H9 (cell line): ENCODE measurements at regions not wholly inside any gene's neighbourhood (a gene's known extent, or its start where the extent isn't known, plus 50 kb on each side); places are given as distances from the start of the nearest gene placed in this dataset.
A peak's percentile ranks its signal among the peaks of the same experiment; 100 is the strongest.

ENCODE experiments used
- DNase-seq: peaks from one replicate; pipeline ENCODE4 v3.0.0-alpha.2; 2017
- H2AFZ ChIP-seq: one replicate; pipeline ENCODE4 v1.6.1; 2013; ENCODE audit warnings: mild to moderate bottlenecking, low read length, control low read depth, moderate library complexity
- H2AK5ac ChIP-seq: 2 replicates; pipeline ENCODE4 v1.6.1; 2013; ENCODE audit warnings: low read length, control low read depth, mixed read lengths; ENCODE audit not compliant: insufficient read length
- H2BK120ac ChIP-seq: one replicate; pipeline ENCODE4 v1.6.1; 2013; ENCODE audit warnings: low read depth, mild to moderate bottlenecking, low read length, control low read depth, inconsistent platforms; ENCODE audit not compliant: poor library complexity, severe bottlenecking
- H2BK12ac ChIP-seq: 2 replicates; pipeline ENCODE4 v1.6.1; 2013; ENCODE audit warnings: low read length, control low read depth, mixed read lengths, low read depth; ENCODE audit not compliant: insufficient read length
- H2BK15ac ChIP-seq: 2 replicates; pipeline ENCODE4 v1.6.1; 2013; ENCODE audit warnings: low read depth, low read length, control low read depth
- H2BK20ac ChIP-seq: one replicate; pipeline ENCODE4 v1.6.1; 2013; ENCODE audit warnings: low read depth, mild to moderate bottlenecking, low read length, control low read depth, inconsistent platforms; ENCODE audit not compliant: poor library complexity, severe bottlenecking
- H2BK5ac ChIP-seq: 2 replicates; pipeline ENCODE4 v1.6.1; 2013; ENCODE audit warnings: low read length, control low read depth, mixed read lengths; ENCODE audit not compliant: insufficient read length
- H3K14ac ChIP-seq: 2 replicates; pipeline ENCODE4 v1.6.1; 2013; ENCODE audit warnings: low read length, control low read depth; ENCODE audit not compliant: insufficient read depth
- H3K18ac ChIP-seq: 2 replicates; pipeline ENCODE4 v1.6.1; 2013; ENCODE audit warnings: low read depth, mild to moderate bottlenecking, mixed read lengths, low read length, control low read depth; ENCODE audit not compliant: insufficient read length
- H3K23ac ChIP-seq: 2 replicates; pipeline ENCODE4 v1.6.1; 2013; ENCODE audit warnings: low read length, control low read depth, mixed read lengths, low read depth; ENCODE audit not compliant: insufficient read length
- H3K23me2 ChIP-seq: 2 replicates; pipeline ENCODE4 v1.6.1; 2013; ENCODE audit warnings: low read depth, mild to moderate bottlenecking, mixed read lengths, low read length, control low read depth; ENCODE audit not compliant: insufficient read length, poor library complexity, severe bottlenecking
- H3K27ac ChIP-seq: 2 replicates; pipeline ENCODE4 v1.5.1; 2013; ENCODE audit warnings: low read length, control low read depth, mixed read lengths, low read depth; ENCODE audit not compliant: insufficient read length
- H3K27me3 ChIP-seq: 2 replicates; pipeline ENCODE4 v1.6.1; 2013; ENCODE audit warnings: low read length, control low read depth, inconsistent platforms; ENCODE audit not compliant: insufficient read depth
- H3K4ac ChIP-seq: 2 replicates; pipeline ENCODE4 v1.6.1; 2013; ENCODE audit warnings: low read depth, mild to moderate bottlenecking, control low read depth, inconsistent platforms, low read length, moderate library complexity
- H3K4me1 ChIP-seq: 2 replicates; pipeline ENCODE4 v1.6.1; 2013; ENCODE audit warnings: low read length, control low read depth, inconsistent platforms; ENCODE audit not compliant: insufficient read depth
- H3K4me2 ChIP-seq: 2 replicates; pipeline ENCODE4 v1.6.1; 2013; ENCODE audit warnings: low read length, control low read depth, mixed read lengths; ENCODE audit not compliant: insufficient read length, insufficient read depth
- H3K56ac ChIP-seq: 2 replicates; pipeline ENCODE4 v1.6.1; 2013; ENCODE audit warnings: low read depth, mild to moderate bottlenecking, mixed read lengths, low read length, control low read depth; ENCODE audit not compliant: insufficient read length
- H3K79me1 ChIP-seq: 2 replicates; pipeline ENCODE4 v1.6.1; 2013; ENCODE audit warnings: low read depth, mild to moderate bottlenecking, moderate library complexity, low read length, control low read depth, inconsistent platforms; ENCODE audit not compliant: insufficient read depth, poor library complexity, severe bottlenecking
- H3K79me2 ChIP-seq: 2 replicates; pipeline ENCODE4 v1.6.1; 2013; ENCODE audit warnings: low read length, control low read depth, inconsistent platforms; ENCODE audit not compliant: insufficient read depth
- H3K9ac ChIP-seq: 2 replicates; pipeline ENCODE4 v1.6.1; 2013; ENCODE audit warnings: low read length, control low read depth, mixed read lengths; ENCODE audit not compliant: insufficient read length; ENCODE audit errors: extremely low read depth
- H3K9me3 ChIP-seq: one replicate; pipeline ENCODE4 v1.6.1; 2013; ENCODE audit warnings: low read depth, low read length, inconsistent platforms; ENCODE audit not compliant: control insufficient read depth
- H3T11ph ChIP-seq: one replicate; pipeline ENCODE4 v1.6.1; 2013; ENCODE audit warnings: mild to moderate bottlenecking, low read length, control low read depth, inconsistent platforms
- H4K20me1 ChIP-seq: one replicate; pipeline ENCODE4 v1.6.1; 2013; ENCODE audit not compliant: control insufficient read depth, insufficient read length, insufficient read depth
- H4K5ac ChIP-seq: 2 replicates; pipeline ENCODE4 v1.6.1; 2013; ENCODE audit warnings: low read depth, mild to moderate bottlenecking, mixed read lengths, low read length, control low read depth; ENCODE audit not compliant: insufficient read length
- H4K8ac ChIP-seq: replicated peaks from 2 replicates; pipeline ENCODE4 v1.6.1; 2013; ENCODE audit warnings: low read length, control low read depth, mixed read lengths, low read depth; ENCODE audit not compliant: insufficient read length
- H4K91ac ChIP-seq: 2 replicates; pipeline ENCODE4 v1.6.1; 2013; ENCODE audit warnings: low read depth, mild to moderate bottlenecking, moderate library complexity, mixed read lengths, low read length, control low read depth; ENCODE audit not compliant: insufficient read length
- H3K27ac Mint-ChIP-seq, 3 experiments: 2 replicates in 2 of 3; 3 replicates in 1 of 3; pipeline ENCODE4 v1.8.0; 2020 to 2021; ENCODE audit warnings: mixed read lengths in 3 of 3, mild to moderate bottlenecking in 1 of 3, moderate library complexity in 1 of 3
- H3K27me3 Mint-ChIP-seq: 2 replicates; pipeline ENCODE4 v1.8.0; 2021; ENCODE audit warnings: low read depth, mild to moderate bottlenecking, moderate library complexity, mixed read lengths
- H3K36me3 Mint-ChIP-seq, 3 experiments: 2 replicates in 2 of 3; 3 replicates in 1 of 3; pipeline ENCODE4 v1.8.0; 2020 to 2021; ENCODE audit warnings: low read depth in 3 of 3, mixed read lengths in 3 of 3; ENCODE audit not compliant: insufficient read depth in 1 of 3
- H3K4me1 Mint-ChIP-seq, 2 experiments: 2 replicates each; pipeline ENCODE4 v1.8.0; 2020; ENCODE audit warnings: mixed read lengths in 2 of 2
- H3K4me3 Mint-ChIP-seq, 2 experiments: 2 replicates in 1 of 2; 3 replicates in 1 of 2; pipeline ENCODE4 v1.8.0; 2020 to 2021; ENCODE audit warnings: mild to moderate bottlenecking in 2 of 2, mixed read lengths in 2 of 2, moderate library complexity in 1 of 2
- H3K9me3 Mint-ChIP-seq, 2 experiments: 2 replicates in 1 of 2; 3 replicates in 1 of 2; pipeline ENCODE4 v1.8.0; 2020; ENCODE audit warnings: mild to moderate bottlenecking in 2 of 2, mixed read lengths in 2 of 2, moderate library complexity in 1 of 2
- WGBS: extraction: QIAGEN DNeasy Blood & Tissue Kit; methylation state at CpG from one replicate; pipeline ENCODE4 v1.1.7; 2013; ENCODE audit warnings: missing lambda C conversion rate, low lambda C conversion rate, mixed read lengths; ENCODE audit not compliant: insufficient read length; ENCODE audit errors: extremely low coverage; 5-methylcytosine and 5-hydroxymethylcytosine counted together
- TF ChIP-seq, protein P1 (sequence below): fragments of 200-600 bp; sonication (generic); conservative IDR thresholded peaks from 3 replicates; pipeline ENCODE4 v1.8.0; 2021; ENCODE audit warnings: antibody characterized with exemption, mild to moderate bottlenecking

DNA sequence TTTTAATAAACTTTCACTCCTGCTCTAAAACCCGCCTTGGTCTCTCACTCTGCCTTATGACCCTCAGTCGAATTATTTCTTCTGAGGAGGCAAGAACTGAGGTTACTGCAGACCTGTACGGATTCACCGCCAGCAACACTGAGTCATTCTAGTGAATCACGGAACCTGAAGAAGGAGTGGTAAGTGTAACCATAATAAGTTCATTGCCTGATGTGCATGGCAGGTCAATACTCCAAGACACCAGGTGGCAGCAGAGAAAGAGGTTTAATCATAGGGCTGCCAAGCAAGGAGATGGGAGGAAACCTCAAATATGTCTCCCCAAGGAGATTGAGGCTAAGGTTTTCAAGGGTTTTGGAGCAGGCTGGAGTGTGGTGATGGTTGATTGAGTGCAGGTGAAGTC is 204.3 kb upstream of the IPO5 start:
- Histone ChIP-seq H2BK120ac (no peak overlapping the region), H3K23ac (no peak overlapping the region), H3K4me1 (peaks cover 4% of the 10 kb centered on the region), H4K20me1 (no peaks in the 10 kb centered on the region), H4K91ac (no peak overlapping the region), H3K79me1 (no peaks in the 10 kb centered on the region), H2AK5ac (no peak overlapping the region), H3K14ac (no peak overlapping the region), H2AFZ (no peak overlapping the region), H3K27me3 (no peaks in the 10 kb centered on the region; the same call in 1 of the 2 replicates), H3K4me2 (no peak overlapping the region), H3K9me3 (no peaks in the 10 kb centered on the region), H4K8ac (no peak overlapping the region), H3K79me2 (no peaks in the 10 kb centered on the region), H3K23me2 (no peaks in the 10 kb centered on the region), H3K18ac (no peak overlapping the region), H3K56ac (no peak overlapping the region), H2BK5ac (no peak overlapping the region), H2BK12ac (no peak overlapping the region), H3K27ac (no peak overlapping the region), H2BK20ac (no peak overlapping the region), H3K4ac (no peak overlapping the region), H4K5ac (no peak overlapping the region), H3K9ac (no peak overlapping the region), H2BK15ac (no peak overlapping the region), H3T11ph (no peak overlapping the region)
- Mint-ChIP-seq H3K4me3 (no peak overlapping the region), H3K27me3 (no peaks in the 10 kb centered on the region), H3K4me1 (peaks cover 12 to 18% of the 10 kb centered on the region in 2 experiments), H3K36me3 (peaks cover 0 to 10% (median 2%) of the 10 kb centered on the region in 3 experiments; a peak in 4 of 7 replicates), H3K9me3 (peaks cover 6 to 9% of the 10 kb centered on the region in 2 experiments; a peak in 4 of 5 replicates), H3K27ac (no peak overlapping the region)
- TF ChIP-seq, protein P1, sequence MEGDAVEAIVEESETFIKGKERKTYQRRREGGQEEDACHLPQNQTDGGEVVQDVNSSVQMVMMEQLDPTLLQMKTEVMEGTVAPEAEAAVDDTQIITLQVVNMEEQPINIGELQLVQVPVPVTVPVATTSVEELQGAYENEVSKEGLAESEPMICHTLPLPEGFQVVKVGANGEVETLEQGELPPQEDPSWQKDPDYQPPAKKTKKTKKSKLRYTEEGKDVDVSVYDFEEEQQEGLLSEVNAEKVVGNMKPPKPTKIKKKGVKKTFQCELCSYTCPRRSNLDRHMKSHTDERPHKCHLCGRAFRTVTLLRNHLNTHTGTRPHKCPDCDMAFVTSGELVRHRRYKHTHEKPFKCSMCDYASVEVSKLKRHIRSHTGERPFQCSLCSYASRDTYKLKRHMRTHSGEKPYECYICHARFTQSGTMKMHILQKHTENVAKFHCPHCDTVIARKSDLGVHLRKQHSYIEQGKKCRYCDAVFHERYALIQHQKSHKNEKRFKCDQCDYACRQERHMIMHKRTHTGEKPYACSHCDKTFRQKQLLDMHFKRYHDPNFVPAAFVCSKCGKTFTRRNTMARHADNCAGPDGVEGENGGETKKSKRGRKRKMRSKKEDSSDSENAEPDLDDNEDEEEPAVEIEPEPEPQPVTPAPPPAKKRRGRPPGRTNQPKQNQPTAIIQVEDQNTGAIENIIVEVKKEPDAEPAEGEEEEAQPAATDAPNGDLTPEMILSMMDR: 0 out of 3 replicates have a peak, but pooled peaks have one; percentile 18
- no peak for DNase-seq
- no CpG with 5 or more reads among the region's 5 CpGs for WGBS
